OCI-LY1 (cell line): ENCODE measurements at regions not wholly inside any gene's neighbourhood (a gene's known extent, or its start where the extent isn't known, plus 50 kb on each side); places are given as distances from the start of the nearest gene placed in this dataset.
"Not testable (repeated sequence)": the region's sequence is repeated elsewhere in the genome, so short reads cannot be mapped to it uniquely, and the experiment has no call there.

Experiments
- H2AFZ ChIP-seq: fragments of 200-600 bp; sonication (generic), shearing (Covaris generic); 2 replicates; pipeline ENCODE4 v1.6.0; 2014; ENCODE audit warnings: antibody characterized with exemption, mild to moderate bottlenecking, low read length
- H3F3A ChIP-seq: fragments of 200-600 bp; sonication (generic), shearing (Covaris generic); 2 replicates; pipeline ENCODE4 v1.6.0; 2014; ENCODE audit warnings: mild to moderate bottlenecking, antibody characterized with exemption, low read length, moderate library complexity; ENCODE audit not compliant: insufficient read depth
- H3K27ac ChIP-seq: fragments of 200-600 bp; sonication (generic); 2 replicates; pipeline ENCODE4 v1.5.1; 2014; ENCODE audit warnings: low read length, mixed run types, mild to moderate bottlenecking, low read depth; ENCODE audit not compliant: poor library complexity, severe bottlenecking
- H3K27me3 ChIP-seq: fragments of 200-600 bp; sonication (generic); 2 replicates; pipeline ENCODE4 v1.6.0; 2014; ENCODE audit warnings: antibody characterized with exemption, mild to moderate bottlenecking, low read length, moderate library complexity; ENCODE audit not compliant: insufficient read depth
- H3K36me3 ChIP-seq: fragments of 200-600 bp; sonication (generic); 2 replicates; pipeline ENCODE4 v1.6.1; 2014; ENCODE audit warnings: mild to moderate bottlenecking, antibody characterized with exemption, low read length, moderate library complexity, mixed read lengths; ENCODE audit not compliant: insufficient read depth
- H3K4me1 ChIP-seq: fragments of 200-600 bp; sonication (generic); 2 replicates; pipeline ENCODE4 v1.5.1; 2014; ENCODE audit warnings: mild to moderate bottlenecking, low read length, moderate library complexity; ENCODE audit not compliant: insufficient read depth, severe bottlenecking
- H3K4me2 ChIP-seq: fragments of 200-600 bp; sonication (generic), shearing (Covaris generic); 2 replicates; pipeline ENCODE4 v1.6.1; 2014; ENCODE audit warnings: low read length
- H3K4me3 ChIP-seq: fragments of 200-600 bp; sonication (generic); 2 replicates; pipeline ENCODE4 v1.5.1; 2014; ENCODE audit warnings: low read length, low read depth, mild to moderate bottlenecking, mixed read lengths; ENCODE audit not compliant: poor library complexity, severe bottlenecking
- H3K79me2 ChIP-seq: fragments of 200-600 bp; shearing (Covaris generic); 2 replicates; pipeline ENCODE4 v1.6.1; 2016; ENCODE audit warnings: mixed run types, low read length, mixed read lengths; ENCODE audit not compliant: insufficient read depth
- H3K9ac ChIP-seq: fragments of 200-600 bp; sonication (generic), shearing (Covaris generic); 2 replicates; pipeline ENCODE4 v1.6.1; 2014; ENCODE audit warnings: mild to moderate bottlenecking, low read length, mixed read lengths
- H3K9me2 ChIP-seq: fragments of 200-600 bp; sonication (generic), shearing (Covaris generic); 2 replicates; pipeline ENCODE4 v1.6.1; 2014; ENCODE audit warnings: low read depth, mild to moderate bottlenecking, low read length, mixed read lengths
- H3K9me3 ChIP-seq: fragments of 200-600 bp; shearing (Covaris generic); 2 replicates; pipeline ENCODE4 v1.6.1; 2014; ENCODE audit warnings: low read length, mixed read lengths
- H4K20me1 ChIP-seq: fragments of 200-600 bp; sonication (generic), shearing (Covaris generic); 2 replicates; pipeline ENCODE4 v1.6.0; 2016; ENCODE audit warnings: mild to moderate bottlenecking, low read length; ENCODE audit not compliant: insufficient read depth
- EZH2 ChIP-seq: fragments of 200-600 bp; sonication (generic), shearing (Covaris generic); IDR thresholded peaks from 2 replicates; pipeline ENCODE4 v1.8.0; 2017; ENCODE audit warnings: borderline replicate concordance, mixed run types, mild to moderate bottlenecking, antibody characterized with exemption, low read length, moderate library complexity, mixed read lengths
- TF ChIP-seq, protein P1 (sequence below): fragments of 200-600 bp; sonication (generic), shearing (Covaris generic); IDR thresholded peaks from 2 replicates; pipeline ENCODE4 v1.5.1; 2017; ENCODE audit warnings: mild to moderate bottlenecking, antibody characterized with exemption, low read length, moderate library complexity, mixed read lengths

DNA sequence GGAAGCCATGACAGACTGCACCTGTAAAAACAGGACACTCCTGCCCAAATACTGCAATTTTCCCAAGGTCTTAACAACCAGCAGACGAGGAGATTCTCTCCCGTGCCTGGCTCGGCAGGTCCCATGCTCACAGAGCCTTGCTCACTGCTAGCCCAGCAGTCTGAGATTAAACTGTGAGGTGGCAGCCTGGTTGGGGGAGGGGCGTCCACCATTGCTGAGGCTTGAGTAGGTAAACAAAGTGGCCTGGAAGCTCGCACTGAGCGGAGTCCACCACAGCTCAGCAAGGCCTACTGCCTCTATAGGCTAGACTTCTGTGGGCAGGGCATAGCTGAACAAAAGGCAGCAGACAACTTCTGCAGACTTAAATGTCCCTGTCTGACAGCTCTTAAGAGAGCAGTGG lies 80.3 kb downstream of the ANXA5 start:
- H3K9me3 ChIP-seq, H3K79me2 ChIP-seq, H3K4me1 ChIP-seq, H3K27ac ChIP-seq, H3F3A ChIP-seq, H3K9me2 ChIP-seq, H3K27me3 ChIP-seq, H4K20me1 ChIP-seq, H3K9ac ChIP-seq, H3K36me3 ChIP-seq, H3K4me3 ChIP-seq, H3K4me2 ChIP-seq, H2AFZ ChIP-seq: not testable (repeated sequence)

DNA sequence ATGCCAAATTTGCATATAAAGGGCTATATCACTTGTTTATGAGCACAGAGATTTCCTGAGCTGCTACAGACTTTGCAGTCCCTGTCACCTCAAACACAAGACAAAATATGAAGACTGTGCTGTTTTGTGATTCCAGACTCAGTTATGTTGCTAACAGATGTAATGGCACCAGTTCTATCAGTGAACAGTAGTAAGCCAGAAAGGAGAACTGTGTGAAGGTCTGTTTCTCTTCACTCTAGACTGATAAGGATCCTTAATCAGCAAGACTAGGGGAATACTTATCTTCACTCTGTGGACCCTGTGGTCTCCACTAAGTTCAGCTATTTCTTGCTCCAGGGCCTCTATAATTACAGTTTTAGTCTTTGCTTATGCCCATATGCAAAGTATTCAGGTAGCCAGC lies 82.7 kb downstream of the ANXA5 start:
- Histone ChIP-seq H3K36me3 (no peaks in the 10 kb centered on the region), H3K27me3 (no peaks in the 10 kb centered on the region), H3K9me2 (no peaks in the 10 kb centered on the region), H3K9ac (no peak overlapping the region), H3K4me2 (no peak overlapping the region), H4K20me1 (no peaks in the 10 kb centered on the region), H3K4me1 (no peaks in the 10 kb centered on the region), H2AFZ (no peak overlapping the region), H3F3A (no peaks in the 10 kb centered on the region), H3K27ac (no peak overlapping the region), H3K9me3 (no peaks in the 10 kb centered on the region), H3K4me3 (no peak overlapping the region), H3K79me2 (no peaks in the 10 kb centered on the region)
- TF ChIP-seq, protein P1, sequence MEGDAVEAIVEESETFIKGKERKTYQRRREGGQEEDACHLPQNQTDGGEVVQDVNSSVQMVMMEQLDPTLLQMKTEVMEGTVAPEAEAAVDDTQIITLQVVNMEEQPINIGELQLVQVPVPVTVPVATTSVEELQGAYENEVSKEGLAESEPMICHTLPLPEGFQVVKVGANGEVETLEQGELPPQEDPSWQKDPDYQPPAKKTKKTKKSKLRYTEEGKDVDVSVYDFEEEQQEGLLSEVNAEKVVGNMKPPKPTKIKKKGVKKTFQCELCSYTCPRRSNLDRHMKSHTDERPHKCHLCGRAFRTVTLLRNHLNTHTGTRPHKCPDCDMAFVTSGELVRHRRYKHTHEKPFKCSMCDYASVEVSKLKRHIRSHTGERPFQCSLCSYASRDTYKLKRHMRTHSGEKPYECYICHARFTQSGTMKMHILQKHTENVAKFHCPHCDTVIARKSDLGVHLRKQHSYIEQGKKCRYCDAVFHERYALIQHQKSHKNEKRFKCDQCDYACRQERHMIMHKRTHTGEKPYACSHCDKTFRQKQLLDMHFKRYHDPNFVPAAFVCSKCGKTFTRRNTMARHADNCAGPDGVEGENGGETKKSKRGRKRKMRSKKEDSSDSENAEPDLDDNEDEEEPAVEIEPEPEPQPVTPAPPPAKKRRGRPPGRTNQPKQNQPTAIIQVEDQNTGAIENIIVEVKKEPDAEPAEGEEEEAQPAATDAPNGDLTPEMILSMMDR = no peak
- TF ChIP-seq EZH2 = no peak

DNA sequence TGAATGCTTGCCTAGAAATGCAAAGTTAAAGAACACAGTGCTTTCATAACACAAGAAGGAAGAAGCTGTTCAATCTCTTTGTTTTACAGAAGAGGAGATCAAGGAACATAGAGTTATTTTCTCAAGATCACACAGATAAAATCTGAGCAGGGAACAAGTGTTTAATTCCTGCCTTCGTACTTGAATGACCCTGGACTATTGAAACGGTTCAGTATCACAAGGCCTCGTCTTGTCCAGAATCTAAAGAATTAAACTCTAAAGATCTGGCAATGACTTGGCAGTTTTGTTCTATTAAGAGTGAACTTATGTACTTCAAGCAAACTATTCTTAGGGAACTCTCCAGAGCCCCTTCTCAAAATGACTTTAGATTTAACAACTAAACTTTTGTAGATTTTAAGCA lies 97.7 kb downstream of the ANXA5 start:
- Histone ChIP-seq H3K9me3 (no peaks in the 10 kb centered on the region), H3K36me3 (no peaks in the 10 kb centered on the region), H3K9ac (no peak overlapping the region), H3F3A (no peaks in the 10 kb centered on the region), H3K79me2 (no peaks in the 10 kb centered on the region), H2AFZ (no peak overlapping the region), H3K4me2 (no peak overlapping the region), H3K4me3 (no peak overlapping the region), H3K27me3 (no peaks in the 10 kb centered on the region), H3K27ac (no peak overlapping the region), H4K20me1 (no peaks in the 10 kb centered on the region), H3K4me1 (no peaks in the 10 kb centered on the region), H3K9me2 (no peaks in the 10 kb centered on the region)
- no peak for TF ChIP-seq EZH2
- TF ChIP-seq, protein P1 = no peak

DNA sequence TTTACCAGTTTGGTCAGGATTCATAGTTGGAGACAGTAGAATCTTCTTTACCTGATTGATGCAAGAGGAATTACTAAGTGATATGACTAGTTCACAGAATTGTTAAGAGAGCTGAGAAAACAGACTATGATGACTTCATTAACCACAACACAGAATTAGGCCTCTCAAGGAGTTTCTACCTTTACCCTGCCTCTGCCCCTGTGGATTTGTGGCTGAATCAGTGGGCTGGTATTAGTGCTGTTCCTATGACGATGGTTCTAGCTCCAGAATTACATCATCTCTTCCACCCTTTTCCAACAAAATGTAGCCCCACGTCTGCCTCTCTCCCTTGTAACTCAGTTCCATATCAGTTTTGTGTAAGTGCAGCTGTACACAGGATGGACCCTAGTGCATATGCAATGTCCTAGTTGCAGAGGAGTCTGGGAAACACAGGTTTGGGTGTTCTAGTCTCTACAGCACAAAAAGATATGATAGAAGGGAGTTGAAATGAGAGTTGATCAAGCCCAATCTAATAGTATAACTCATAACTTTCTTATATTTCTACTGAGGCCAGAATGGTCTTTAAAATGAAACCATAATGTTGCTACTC lies 99.3 kb downstream of the ANXA5 start:
- no peaks in the 10 kb centered on the region for H3K79me2 ChIP-seq
- H3K4me2 ChIP-seq = no peak overlapping the region

More for the DNA sequence above, 99.3 kb downstream of the ANXA5 start:
- Histone ChIP-seq H3K4me1 (no peaks in the 10 kb centered on the region), H4K20me1 (no peaks in the 10 kb centered on the region), H3K9me3 (no peaks in the 10 kb centered on the region), H3K36me3 (no peaks in the 10 kb centered on the region), H3K9ac (no peak overlapping the region), H3K4me3 (no peak overlapping the region), H3K27ac (no peak overlapping the region), H3K9me2 (no peaks in the 10 kb centered on the region), H3K27me3 (no peaks in the 10 kb centered on the region), H2AFZ (no peak overlapping the region), H3F3A (no peaks in the 10 kb centered on the region)
- TF ChIP-seq, protein P1 = no peak
- no peak for TF ChIP-seq EZH2
